Non-pigmented ciliary epithelial cell (primary cell): ENCODE measurements at regions not wholly inside any gene's neighbourhood (a gene's known extent, or its start where the extent isn't known, plus 50 kb on each side); places are given as distances from the start of the nearest gene placed in this dataset.

Source experiments
- DNase-seq: peaks from one replicate; pipeline ENCODE4 v3.0.0-alpha.2; 2010; ENCODE audit warnings: low read depth

- DNase-seq, result no peak
Observed at GRCh38 chr11:95692526-95693260, 96.9 kb downstream of the FAM76B start.

GRCh38 chr11:95690100-95690499 is 99.5 kb downstream of the FAM76B start:
- DNase-seq, result no peak

- DNase-seq, result no peak
Observed at GRCh38 chr11:95688501-95689222, 100.9 kb downstream of the FAM76B start.

GRCh38 chr11:95688015-95688414 is 101.6 kb downstream of the FAM76B start:
- no peak for DNase-seq

- DNase-seq, result no peak
Observed at GRCh38 chr11:95686265-95686664, 103.3 kb downstream of the FAM76B start.

GRCh38 chr11:95684701-95685100 is 104.9 kb downstream of the FAM76B start:
- DNase-seq, result no peak

- DNase-seq, result no peak
Observed at GRCh38 chr11:95684170-95684569, 105.4 kb downstream of the FAM76B start.

GRCh38 chr11:95682552-95682951 is 107.0 kb downstream of the FAM76B start:
- DNase-seq, result no peak

GRCh38 chr11:95680169-95680929 is 109.2 kb downstream of the FAM76B start:
- DNase-seq, result peak; percentile 61

GRCh38 chr11:95678988-95679387 is 110.6 kb downstream of the FAM76B start:
- DNase-seq, result no peak

- DNase-seq, result no peak
Observed at GRCh38 chr11:95676308-95676707, 113.3 kb downstream of the FAM76B start.

- no peak for DNase-seq
Observed at GRCh38 chr11:95675585-95675984, 114.0 kb downstream of the FAM76B start.

- DNase-seq, result no peak
Observed at GRCh38 chr11:95674657-95675358, 114.8 kb downstream of the FAM76B start.

- no peak for DNase-seq
Observed at GRCh38 chr11:95671768-95672167, 117.8 kb downstream of the FAM76B start.

GRCh38 chr11:95668131-95668530 is 121.5 kb downstream of the FAM76B start:
- no peak for DNase-seq

GRCh38 chr11:95661162-95661561 is 128.4 kb downstream of the FAM76B start:
- DNase-seq, result no peak

- DNase-seq, result no peak
Observed at GRCh38 chr11:95660038-95660437, 129.5 kb downstream of the FAM76B start.

- peak; percentile 37 for DNase-seq
Observed at GRCh38 chr11:95659088-95659487, 130.5 kb downstream of the FAM76B start.

- DNase-seq, result no peak
Observed at GRCh38 chr11:95655536-95655935, 134.0 kb downstream of the FAM76B start.

- DNase-seq, result no peak
Observed at GRCh38 chr11:95653680-95654079, 135.9 kb downstream of the FAM76B start.

- DNase-seq, result no peak
Observed at GRCh38 chr11:95653099-95653498, 136.5 kb downstream of the FAM76B start.

- no peak for DNase-seq
Observed at GRCh38 chr11:95652002-95652472, 137.5 kb downstream of the FAM76B start.
